KMS-11 (cell line): ENCODE measurements at regions not wholly inside any gene's neighbourhood (a gene's known extent, or its start where the extent isn't known, plus 50 kb on each side); places are given as distances from the start of the nearest gene placed in this dataset.

Source experiments
- H2AFZ ChIP-seq: fragments of 200-600 bp; sonication (generic); 2 replicates; pipeline ENCODE4 v1.6.1; 2016; ENCODE audit warnings: antibody characterized with exemption, mixed run types, low read depth
- H3K27ac ChIP-seq: fragments of 200-600 bp; sonication (generic); 2 replicates; pipeline ENCODE4 v1.6.1; 2016; ENCODE audit warnings: mild to moderate bottlenecking, mixed run types
- H3K27me3 ChIP-seq: fragments of 200-600 bp; sonication (generic); 2 replicates; pipeline ENCODE4 v1.6.1; 2017; ENCODE audit warnings: mild to moderate bottlenecking, low read depth, mixed run types, moderate library complexity; ENCODE audit not compliant: insufficient read depth
- H3K36me3 ChIP-seq: fragments of 200-600 bp; sonication (generic); 2 replicates; pipeline ENCODE4 v1.6.1; 2017; ENCODE audit warnings: mild to moderate bottlenecking, mixed run types; ENCODE audit not compliant: insufficient read depth
- H3K4me1 ChIP-seq: fragments of 200-600 bp; sonication (generic); 2 replicates; pipeline ENCODE4 v1.6.1; 2016; ENCODE audit warnings: mild to moderate bottlenecking, low read depth, mixed run types; ENCODE audit not compliant: poor library complexity, severe bottlenecking
- H3K4me2 ChIP-seq: fragments of 200-600 bp; sonication (generic); 2 replicates; pipeline ENCODE4 v1.7.0; 2016; ENCODE audit warnings: mild to moderate bottlenecking, mixed run types
- H3K4me3 ChIP-seq: fragments of 200-600 bp; sonication (generic); IDR thresholded peaks from 2 replicates; pipeline ENCODE4 v1.6.1; 2017; ENCODE audit warnings: low read depth, low read length, mixed read lengths; ENCODE audit not compliant: insufficient read depth
- H3K79me2 ChIP-seq: fragments of 200-600 bp; sonication (generic); 2 replicates; pipeline ENCODE4 v1.6.1; 2016; ENCODE audit warnings: low read depth, mixed run types; ENCODE audit not compliant: insufficient read depth
- H3K9ac ChIP-seq: fragments of 200-600 bp; sonication (generic); 2 replicates; pipeline ENCODE4 v1.6.1; 2016; ENCODE audit warnings: mild to moderate bottlenecking, mixed run types
- H4K20me1 ChIP-seq: fragments of 200-600 bp; sonication (generic); 2 replicates; pipeline ENCODE4 v1.6.1; 2016; ENCODE audit warnings: mild to moderate bottlenecking, mixed run types; ENCODE audit not compliant: insufficient read depth
- TF ChIP-seq, protein P1 (sequence below): fragments of 200-600 bp; sonication (generic); conservative IDR thresholded peaks from 2 replicates; pipeline ENCODE4 v1.6.1; 2017; ENCODE audit warnings: low read depth, mild to moderate bottlenecking, antibody characterized with exemption, low read length, moderate library complexity, mixed read lengths

DNA sequence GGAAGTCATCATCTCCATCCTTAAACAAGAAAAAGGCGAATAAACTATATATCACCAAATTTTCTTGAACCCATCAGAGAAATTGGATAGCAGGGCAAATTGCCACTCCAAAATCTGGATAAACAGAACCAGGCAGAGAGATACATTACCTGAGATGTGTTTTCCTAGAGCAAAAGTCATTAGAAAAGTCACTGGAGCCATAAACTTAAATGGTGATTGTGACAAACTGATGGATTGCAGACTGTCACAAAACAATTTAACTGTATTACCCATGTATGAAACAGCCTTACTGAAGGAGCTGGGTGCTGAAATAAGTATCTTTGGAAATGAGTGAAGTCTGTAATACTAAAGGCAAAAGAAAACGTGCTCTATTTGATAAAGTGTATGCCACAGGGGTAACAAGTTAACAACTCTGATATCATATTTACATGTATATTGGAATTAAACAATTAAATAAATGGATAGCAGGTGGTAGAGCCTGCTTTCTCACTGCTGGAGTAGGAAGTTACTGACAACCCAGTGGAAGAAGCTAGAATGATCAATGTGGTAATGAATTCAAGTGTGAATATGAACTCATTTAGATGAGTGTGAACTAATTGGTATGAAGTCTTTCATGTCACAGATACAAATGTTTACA lies 186.9 kb downstream of the LMBRD1 start:
- H3K79me2 ChIP-seq: no peaks in the 10 kb centered on the region
- H3K27ac ChIP-seq: no peak overlapping the region
- H3K9ac ChIP-seq: no peak overlapping the region
- TF ChIP-seq, protein P1, sequence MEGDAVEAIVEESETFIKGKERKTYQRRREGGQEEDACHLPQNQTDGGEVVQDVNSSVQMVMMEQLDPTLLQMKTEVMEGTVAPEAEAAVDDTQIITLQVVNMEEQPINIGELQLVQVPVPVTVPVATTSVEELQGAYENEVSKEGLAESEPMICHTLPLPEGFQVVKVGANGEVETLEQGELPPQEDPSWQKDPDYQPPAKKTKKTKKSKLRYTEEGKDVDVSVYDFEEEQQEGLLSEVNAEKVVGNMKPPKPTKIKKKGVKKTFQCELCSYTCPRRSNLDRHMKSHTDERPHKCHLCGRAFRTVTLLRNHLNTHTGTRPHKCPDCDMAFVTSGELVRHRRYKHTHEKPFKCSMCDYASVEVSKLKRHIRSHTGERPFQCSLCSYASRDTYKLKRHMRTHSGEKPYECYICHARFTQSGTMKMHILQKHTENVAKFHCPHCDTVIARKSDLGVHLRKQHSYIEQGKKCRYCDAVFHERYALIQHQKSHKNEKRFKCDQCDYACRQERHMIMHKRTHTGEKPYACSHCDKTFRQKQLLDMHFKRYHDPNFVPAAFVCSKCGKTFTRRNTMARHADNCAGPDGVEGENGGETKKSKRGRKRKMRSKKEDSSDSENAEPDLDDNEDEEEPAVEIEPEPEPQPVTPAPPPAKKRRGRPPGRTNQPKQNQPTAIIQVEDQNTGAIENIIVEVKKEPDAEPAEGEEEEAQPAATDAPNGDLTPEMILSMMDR: no peak
- no peaks in the 10 kb centered on the region for H3K27me3 ChIP-seq
- H3K4me2 ChIP-seq: no peak overlapping the region
- H3K4me1 ChIP-seq: no peaks in the 10 kb centered on the region
- no peaks in the 10 kb centered on the region for H3K36me3 ChIP-seq
- no peak overlapping the region for H3K4me3 ChIP-seq
- no peaks in the 10 kb centered on the region for H4K20me1 ChIP-seq
- H2AFZ ChIP-seq: no peak overlapping the region

DNA sequence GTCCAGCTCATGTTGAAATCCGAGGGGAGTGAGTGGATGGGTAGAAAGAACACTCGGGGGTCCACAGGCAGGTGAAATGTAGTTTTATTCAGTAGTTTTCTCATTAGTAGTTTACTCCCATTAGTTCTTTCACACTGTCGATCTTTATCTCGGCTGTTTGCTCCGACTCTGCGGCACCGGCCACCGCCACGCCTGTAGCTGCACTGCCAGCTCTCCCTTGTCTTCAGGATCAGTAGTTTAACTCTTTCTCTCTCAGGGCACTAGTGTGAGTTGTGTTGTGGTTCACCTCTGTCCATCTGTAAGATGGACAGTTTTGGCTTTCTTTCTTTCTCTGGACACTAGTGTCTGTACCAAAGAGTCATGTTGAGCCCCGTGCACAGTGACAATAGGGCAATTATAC lies 195.7 kb downstream of the LMBRD1 start:
- TF ChIP-seq, protein P1: no peak
- no peaks in the 10 kb centered on the region for H3K36me3 ChIP-seq
- no peak overlapping the region for H3K9ac ChIP-seq
- no peak overlapping the region for H3K27ac ChIP-seq
- no peak overlapping the region for H2AFZ ChIP-seq
- no peaks in the 10 kb centered on the region for H3K79me2 ChIP-seq
- no peaks in the 10 kb centered on the region for H4K20me1 ChIP-seq
- H3K27me3 ChIP-seq: no peaks in the 10 kb centered on the region
- H3K4me3 ChIP-seq: no peak overlapping the region
- no peak overlapping the region for H3K4me2 ChIP-seq
- H3K4me1 ChIP-seq: no peaks in the 10 kb centered on the region

GRCh38 chr6:69594405-69594804 lies 202.4 kb downstream of the LMBRD1 start:
- TF ChIP-seq, protein P1: no peak

GRCh38 chr6:69593706-69594105 lies 203.1 kb downstream of the LMBRD1 start:
- no peaks in the 10 kb centered on the region for H3K4me1 ChIP-seq
- H3K4me2 ChIP-seq: no peak overlapping the region
- no peaks in the 10 kb centered on the region for H3K36me3 ChIP-seq
- H3K27me3 ChIP-seq: no peaks in the 10 kb centered on the region
- no peaks in the 10 kb centered on the region for H4K20me1 ChIP-seq
- no peak overlapping the region for H3K4me3 ChIP-seq
- H2AFZ ChIP-seq: no peak overlapping the region
- TF ChIP-seq, protein P1: no peak
- no peak overlapping the region for H3K27ac ChIP-seq
- H3K9ac ChIP-seq: no peak overlapping the region
- no peaks in the 10 kb centered on the region for H3K79me2 ChIP-seq

More at GRCh38 chr6:69594405-69594804, 202.4 kb downstream of the LMBRD1 start:
- no peaks in the 10 kb centered on the region for H3K36me3 ChIP-seq
- no peaks in the 10 kb centered on the region for H3K79me2 ChIP-seq
- no peak overlapping the region for H3K4me3 ChIP-seq
- H4K20me1 ChIP-seq: no peaks in the 10 kb centered on the region
- H3K4me1 ChIP-seq: no peaks in the 10 kb centered on the region
- H3K4me2 ChIP-seq: no peak overlapping the region
- no peak overlapping the region for H3K27ac ChIP-seq
- H3K9ac ChIP-seq: no peak overlapping the region
- H2AFZ ChIP-seq: no peak overlapping the region
- H3K27me3 ChIP-seq: no peaks in the 10 kb centered on the region
